Muscle of leg (tissue), 3 donors: ENCODE measurements at regions not wholly inside any gene's neighbourhood (a gene's known extent, or its start where the extent isn't known, plus 50 kb on each side); places are given as distances from the start of the nearest gene placed in this dataset.
"Not testable (repeated sequence)": the region's sequence is repeated elsewhere in the genome, so short reads cannot be mapped to it uniquely, and the experiment has no call there.

Experiments used
- DNase-seq: peaks from one replicate; pipeline ENCODE4 v3.0.0; 2013
- H3K27ac ChIP-seq: one replicate; pipeline ENCODE4 v1.5.1; 2013; ENCODE audit warnings: mild to moderate bottlenecking, low read length, control low read depth
- H3K27me3 ChIP-seq: one replicate; pipeline ENCODE4 v1.6.1; 2013; ENCODE audit warnings: low read length; ENCODE audit not compliant: control insufficient read depth, insufficient read depth
- H3K36me3 ChIP-seq: one replicate; pipeline ENCODE4 v1.6.1; 2013; ENCODE audit warnings: low read length; ENCODE audit not compliant: control insufficient read depth, insufficient read depth
- H3K4me1 ChIP-seq: one replicate; pipeline ENCODE4 v1.6.1; 2013; ENCODE audit warnings: low read length; ENCODE audit not compliant: control insufficient read depth, insufficient read depth
- H3K4me3 ChIP-seq: one replicate; pipeline ENCODE4 v1.5.1; 2013; ENCODE audit warnings: low read length, control low read depth
- H3K9me3 ChIP-seq: replicated peaks from 2 replicates; pipeline ENCODE4 v1.6.1; 2013; ENCODE audit warnings: low read depth, low read length; ENCODE audit not compliant: control insufficient read depth
- WGBS: methylation state at CpG from one replicate; pipeline ENCODE4 v1.1.5; 2013; ENCODE audit warnings: missing lambda C conversion rate; ENCODE audit not compliant: insufficient coverage; 5-methylcytosine and 5-hydroxymethylcytosine counted together

GRCh38 chr1:43108080-43108479 is 64.0 kb downstream of the EBNA1BP2 start:
- Histone ChIP-seq H3K9me3 (peaks cover 4% of the 10 kb centered on the region), H3K4me3 (no peak overlapping the region), H3K27me3 (no peaks in the 10 kb centered on the region), H3K27ac (no peak overlapping the region), H3K4me1 (no peaks in the 10 kb centered on the region), H3K36me3 (no peaks in the 10 kb centered on the region)
- DNase-seq: no peak
- WGBS: 81% methylated on average over 2 of the region's 3 CpGs

DNA sequence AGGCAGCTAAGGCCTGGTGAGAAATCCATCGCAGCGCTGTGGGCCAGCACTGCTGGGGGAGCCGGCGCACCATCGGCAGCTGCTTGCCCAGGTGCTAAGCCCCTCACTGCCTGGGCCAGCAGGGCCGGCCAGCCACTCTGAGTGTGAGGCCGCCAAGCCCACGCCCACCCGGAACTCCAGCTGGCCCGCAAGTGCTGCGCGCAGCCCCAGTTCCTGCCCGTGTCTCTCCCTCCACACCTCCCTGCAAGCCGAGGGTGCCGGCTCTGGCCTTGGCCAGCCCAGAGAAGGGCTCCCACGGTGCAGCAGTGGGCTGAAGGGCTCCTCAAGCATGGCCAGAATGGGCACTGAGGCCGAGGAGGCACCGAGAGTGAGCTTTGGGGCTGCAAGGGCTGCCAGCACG is 64.4 kb downstream of the EBNA1BP2 start:
- Histone ChIP-seq H3K9me3 (peaks cover 4% of the 10 kb centered on the region), H3K4me1 (no peaks in the 10 kb centered on the region), H3K36me3 (no peaks in the 10 kb centered on the region), H3K27me3 (no peaks in the 10 kb centered on the region), H3K4me3 (no peak overlapping the region), H3K27ac (no peak overlapping the region)
- no peak for DNase-seq
- 92% methylated on average over 16 of the region's 19 CpGs for WGBS

DNA sequence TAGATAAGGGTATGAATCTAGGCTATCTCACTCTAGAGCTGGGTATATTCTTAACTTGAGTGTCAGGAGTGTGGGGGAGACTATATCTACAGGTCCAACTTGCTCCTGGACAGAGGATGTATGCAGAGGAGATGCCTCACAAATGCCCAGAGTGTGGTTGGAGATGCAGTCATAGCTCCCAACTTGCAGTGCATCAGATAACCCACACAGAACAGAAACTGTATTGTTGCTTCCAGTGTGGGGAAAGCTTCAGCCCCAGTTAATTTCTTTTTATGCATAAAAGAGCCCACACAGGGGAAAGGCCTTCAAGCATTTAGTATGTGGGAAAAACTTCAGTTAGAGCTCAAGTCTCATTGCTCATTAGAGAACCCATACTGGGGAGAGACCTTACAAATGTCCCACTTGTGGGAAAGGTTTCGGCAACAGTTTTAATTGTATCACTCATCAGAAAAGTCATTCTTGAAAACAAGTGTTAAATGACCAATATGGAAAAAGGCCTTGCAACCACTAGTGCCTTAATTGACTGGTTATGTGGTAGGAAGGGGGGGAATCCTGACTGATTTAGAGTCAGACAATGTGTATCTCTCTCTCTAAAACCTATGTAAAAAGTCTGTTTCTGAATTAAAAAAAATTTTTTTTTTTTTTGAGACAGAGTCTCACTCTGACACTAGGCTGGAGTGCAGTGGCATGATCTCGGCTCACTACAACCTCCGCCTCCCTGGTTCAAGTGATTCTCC is 67.9 kb downstream of the EBNA1BP2 start:
- no peak for DNase-seq
- H3K4me1 ChIP-seq: no peaks in the 10 kb centered on the region
- peaks cover 4% of the 10 kb centered on the region for H3K9me3 ChIP-seq
- WGBS: 100% methylated on average over 2 of the region's 3 CpGs
- no peak overlapping the region for H3K27ac ChIP-seq
- H3K27me3 ChIP-seq: no peaks in the 10 kb centered on the region
- no peaks in the 10 kb centered on the region for H3K36me3 ChIP-seq
- H3K4me3 ChIP-seq: no peak overlapping the region

DNA sequence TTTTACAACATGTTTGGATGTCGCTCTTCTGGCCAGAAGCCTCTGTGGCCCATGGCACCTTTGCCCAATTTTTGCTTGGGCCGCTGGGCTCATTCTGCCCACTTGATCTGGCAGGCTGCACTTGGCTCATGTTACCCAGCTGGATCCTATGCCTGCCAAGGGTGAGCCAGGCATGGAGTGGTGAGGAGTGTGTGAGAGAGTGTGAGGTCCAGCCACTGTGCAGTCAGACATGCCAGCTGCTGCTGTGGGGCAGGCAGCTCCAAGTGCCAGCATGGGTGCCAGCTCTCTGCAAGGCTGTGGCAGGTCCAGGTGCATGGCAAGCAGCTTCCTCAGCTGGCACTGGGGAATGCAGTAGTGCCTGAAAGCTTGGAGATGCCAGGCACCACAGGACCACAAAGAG is 71.0 kb downstream of the EBNA1BP2 start:
- H3K27ac ChIP-seq: no peak overlapping the region
- H3K36me3 ChIP-seq: no peaks in the 10 kb centered on the region
- no peaks in the 10 kb centered on the region for H3K9me3 ChIP-seq
- WGBS: 94% methylated on average over 2 of the region's 2 CpGs
- no peak overlapping the region for H3K4me3 ChIP-seq
- H3K27me3 ChIP-seq: no peaks in the 10 kb centered on the region
- H3K4me1 ChIP-seq: no peaks in the 10 kb centered on the region
- DNase-seq: peak; percentile 1

DNA sequence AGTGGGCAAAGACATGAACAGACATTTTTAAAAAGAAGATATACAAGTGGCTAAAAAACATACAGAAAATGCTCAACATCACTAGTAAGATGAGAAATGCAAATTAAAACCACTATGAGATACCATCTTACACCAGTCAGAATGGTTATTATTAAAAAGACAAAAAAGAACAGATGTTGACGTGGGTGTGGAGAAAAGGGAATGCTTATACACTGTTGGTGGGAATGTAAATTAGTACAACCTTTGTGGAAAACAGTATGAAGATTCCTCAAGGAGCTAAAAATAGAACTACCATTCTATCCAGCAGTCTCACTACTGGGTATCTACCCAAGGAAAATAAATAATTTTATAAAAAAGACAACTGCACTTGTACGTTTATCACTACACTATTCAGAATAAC is 73.9 kb downstream of the EBNA1BP2 start:
- DNase-seq: no peak
- no peaks in the 10 kb centered on the region for H3K4me1 ChIP-seq
- H3K4me3 ChIP-seq: no peak overlapping the region
- no CpG with 5 or more reads among the region's 2 CpGs for WGBS
- H3K27ac ChIP-seq: no peak overlapping the region
- no peaks in the 10 kb centered on the region for H3K27me3 ChIP-seq
- H3K9me3 ChIP-seq: no peaks in the 10 kb centered on the region
- H3K36me3 ChIP-seq: no peaks in the 10 kb centered on the region

- H3K4me3 ChIP-seq, H3K27me3 ChIP-seq, H3K27ac ChIP-seq, H3K36me3 ChIP-seq, DNase-seq, H3K9me3 ChIP-seq, H3K4me1 ChIP-seq: not testable (repeated sequence)
- no CpG with 5 or more reads among the region's 3 CpGs for WGBS
These were observed 75.6 kb downstream of the EBNA1BP2 start for GRCh38 chr1:43096528-43096927.

DNA sequence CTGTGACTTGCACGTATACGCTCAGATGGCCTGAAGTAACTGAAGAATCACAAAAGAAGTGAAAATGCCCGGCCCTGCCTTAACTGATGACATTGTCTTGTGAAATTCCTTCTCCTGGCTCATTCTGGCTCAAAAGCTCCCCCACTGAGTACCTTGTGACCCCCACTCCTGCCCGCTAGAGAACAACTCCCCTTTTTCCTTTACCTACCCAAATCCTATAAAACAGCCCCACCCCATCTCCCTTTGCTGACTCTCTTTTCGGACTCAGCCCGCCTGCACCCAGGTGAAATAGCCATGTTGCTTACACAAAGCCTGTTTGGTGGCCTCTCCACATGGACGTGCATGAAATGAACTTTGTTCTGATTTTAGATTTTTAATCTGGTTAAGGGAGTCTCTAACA is 81.3 kb downstream of the EBNA1BP2 start:
- 61% methylated on average over 6 of the region's 7 CpGs for WGBS
- H3K36me3 ChIP-seq, DNase-seq, H3K4me1 ChIP-seq, H3K27ac ChIP-seq, H3K9me3 ChIP-seq, H3K27me3 ChIP-seq, H3K4me3 ChIP-seq: not testable (repeated sequence)

DNA sequence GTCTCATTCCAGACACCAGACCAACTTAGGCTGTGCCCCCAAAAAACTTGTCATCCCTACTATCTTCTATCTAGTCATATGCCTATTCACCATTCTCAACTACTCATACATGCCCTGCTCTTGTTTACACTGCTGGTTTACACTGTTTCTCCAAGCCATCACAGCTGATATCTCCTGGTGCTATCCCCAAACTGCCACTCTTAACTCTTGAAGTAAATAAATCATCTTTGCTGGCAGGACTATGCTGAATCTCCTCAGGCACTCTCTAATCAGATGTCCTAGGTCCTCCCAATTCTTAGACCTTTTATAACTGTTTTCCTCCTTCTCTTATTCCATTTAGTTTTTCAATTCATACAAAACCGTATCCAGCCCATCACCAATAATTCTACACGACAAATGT is 81.9 kb downstream of the EBNA1BP2 start:
- not testable (repeated sequence) for H3K27me3 ChIP-seq, H3K9me3 ChIP-seq, H3K27ac ChIP-seq, H3K4me3 ChIP-seq, H3K4me1 ChIP-seq, DNase-seq, H3K36me3 ChIP-seq
- 85% methylated on average over 2 of the region's 2 CpGs for WGBS

GRCh38 chr1:43083375-43083891 is 88.7 kb downstream of the EBNA1BP2 start:
- no peaks in the 10 kb centered on the region for H3K36me3 ChIP-seq
- no peak overlapping the region for H3K27ac ChIP-seq
- H3K4me1 ChIP-seq: no peaks in the 10 kb centered on the region
- no CpG with 5 or more reads among the region's 1 CpG for WGBS
- H3K4me3 ChIP-seq: no peak overlapping the region
- no peaks in the 10 kb centered on the region for H3K9me3 ChIP-seq
- H3K27me3 ChIP-seq: no peaks in the 10 kb centered on the region
- no peak for DNase-seq

DNA sequence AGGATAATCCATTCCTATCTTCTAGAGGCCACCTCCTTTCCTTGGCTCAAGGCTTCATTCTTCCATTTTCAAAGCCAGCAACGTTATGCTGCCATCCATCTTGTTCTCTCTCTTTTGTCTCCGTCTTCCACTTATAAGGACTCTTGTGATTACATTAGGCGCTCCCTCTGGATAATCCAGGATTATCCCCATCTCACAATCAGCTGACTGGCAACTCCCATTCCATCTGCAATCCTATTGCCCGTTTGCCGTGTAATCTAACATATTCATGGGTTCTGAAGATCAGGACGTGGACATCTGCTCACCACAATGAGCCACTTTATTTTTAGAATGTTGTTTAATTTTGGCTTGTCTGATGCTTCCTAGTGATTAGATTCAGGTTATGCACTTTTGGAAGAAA is 89.3 kb downstream of the EBNA1BP2 start:
- no peaks in the 10 kb centered on the region for H3K36me3 ChIP-seq
- H3K27me3 ChIP-seq: no peaks in the 10 kb centered on the region
- H3K9me3 ChIP-seq: no peaks in the 10 kb centered on the region
- no peak overlapping the region for H3K4me3 ChIP-seq
- no peak overlapping the region for H3K27ac ChIP-seq
- no peak for DNase-seq
- H3K4me1 ChIP-seq: no peaks in the 10 kb centered on the region
- 84% methylated on average over 5 of the region's 6 CpGs for WGBS

- H3K4me1 ChIP-seq: no peaks in the 10 kb centered on the region
- no peaks in the 10 kb centered on the region for H3K9me3 ChIP-seq
- H3K27me3 ChIP-seq: no peaks in the 10 kb centered on the region
- WGBS: no CpG with 5 or more reads among the region's 6 CpGs
- H3K27ac ChIP-seq: no peak overlapping the region
- H3K4me3 ChIP-seq: no peak overlapping the region
- DNase-seq: no peak
- no peaks in the 10 kb centered on the region for H3K36me3 ChIP-seq
These were observed 94.8 kb downstream of the EBNA1BP2 start for GRCh38 chr1:43077273-43077672.
